Karpas-422 (cell line): ENCODE measurements at regions not wholly inside any gene's neighbourhood (a gene's known extent, or its start where the extent isn't known, plus 50 kb on each side); places are given as distances from the start of the nearest gene placed in this dataset.

Experiments
- DNase-seq: peaks from one replicate; pipeline ENCODE4 v3.0.0-alpha.2; 2015
- H2AFZ ChIP-seq: fragments of 200-600 bp; sonication (generic); 2 replicates; pipeline ENCODE4 v1.6.1; 2014; ENCODE audit warnings: antibody characterized with exemption, low read length, mixed read lengths
- H3K27ac ChIP-seq: fragments of 200-600 bp; sonication (generic); 2 replicates; pipeline ENCODE4 v1.5.1; 2014; ENCODE audit warnings: mild to moderate bottlenecking, low read length, moderate library complexity
- H3K27me3 ChIP-seq: fragments of 200-600 bp; sonication (generic); 2 replicates; pipeline ENCODE4 v1.6.1; 2014; ENCODE audit warnings: low read length, mixed read lengths
- H3K36me3 ChIP-seq: fragments of 200-600 bp; sonication (generic); 2 replicates; pipeline ENCODE4 v1.6.1; 2014; ENCODE audit warnings: low read length, mixed read lengths; ENCODE audit not compliant: insufficient read depth
- H3K4me1 ChIP-seq: fragments of 200-600 bp; sonication (generic); 2 replicates; pipeline ENCODE4 v1.6.1; 2014; ENCODE audit warnings: mild to moderate bottlenecking, low read length, mixed read lengths
- H3K4me2 ChIP-seq: fragments of 200-600 bp; sonication (generic); 2 replicates; pipeline ENCODE4 v1.6.1; 2014; ENCODE audit warnings: low read length, low read depth, mild to moderate bottlenecking; ENCODE audit not compliant: poor library complexity, severe bottlenecking
- H3K4me3 ChIP-seq: fragments of 200-600 bp; sonication (generic); 2 replicates; pipeline ENCODE4 v1.5.1; 2014; ENCODE audit warnings: mild to moderate bottlenecking, antibody characterized with exemption, low read length, mixed read lengths
- H3K79me2 ChIP-seq: fragments of 200-600 bp; sonication (generic); 2 replicates; pipeline ENCODE4 v1.6.1; 2014; ENCODE audit warnings: mild to moderate bottlenecking, low read length, mixed read lengths
- H3K9ac ChIP-seq: fragments of 200-600 bp; sonication (generic); 2 replicates; pipeline ENCODE4 v1.6.0; 2014; ENCODE audit warnings: low read length
- H3K9me2 ChIP-seq: fragments of 200-600 bp; sonication (generic), shearing (Covaris generic); replicated peaks from 2 replicates; pipeline ENCODE4 v1.6.0; 2014; ENCODE audit warnings: mild to moderate bottlenecking, low read length, moderate library complexity; ENCODE audit not compliant: insufficient read depth
- H3K9me3 ChIP-seq: fragments of 300-700, 200-600 bp; sonication (generic); 2 replicates; pipeline ENCODE4 v1.6.1; 2014; ENCODE audit warnings: low read length, mixed read lengths
- H4K20me1 ChIP-seq: fragments of 200-600 bp; sonication (generic); 2 replicates; pipeline ENCODE4 v1.6.1; 2014; ENCODE audit warnings: mild to moderate bottlenecking, antibody characterized with exemption, low read length, low read depth; ENCODE audit not compliant: insufficient read depth

DNA sequence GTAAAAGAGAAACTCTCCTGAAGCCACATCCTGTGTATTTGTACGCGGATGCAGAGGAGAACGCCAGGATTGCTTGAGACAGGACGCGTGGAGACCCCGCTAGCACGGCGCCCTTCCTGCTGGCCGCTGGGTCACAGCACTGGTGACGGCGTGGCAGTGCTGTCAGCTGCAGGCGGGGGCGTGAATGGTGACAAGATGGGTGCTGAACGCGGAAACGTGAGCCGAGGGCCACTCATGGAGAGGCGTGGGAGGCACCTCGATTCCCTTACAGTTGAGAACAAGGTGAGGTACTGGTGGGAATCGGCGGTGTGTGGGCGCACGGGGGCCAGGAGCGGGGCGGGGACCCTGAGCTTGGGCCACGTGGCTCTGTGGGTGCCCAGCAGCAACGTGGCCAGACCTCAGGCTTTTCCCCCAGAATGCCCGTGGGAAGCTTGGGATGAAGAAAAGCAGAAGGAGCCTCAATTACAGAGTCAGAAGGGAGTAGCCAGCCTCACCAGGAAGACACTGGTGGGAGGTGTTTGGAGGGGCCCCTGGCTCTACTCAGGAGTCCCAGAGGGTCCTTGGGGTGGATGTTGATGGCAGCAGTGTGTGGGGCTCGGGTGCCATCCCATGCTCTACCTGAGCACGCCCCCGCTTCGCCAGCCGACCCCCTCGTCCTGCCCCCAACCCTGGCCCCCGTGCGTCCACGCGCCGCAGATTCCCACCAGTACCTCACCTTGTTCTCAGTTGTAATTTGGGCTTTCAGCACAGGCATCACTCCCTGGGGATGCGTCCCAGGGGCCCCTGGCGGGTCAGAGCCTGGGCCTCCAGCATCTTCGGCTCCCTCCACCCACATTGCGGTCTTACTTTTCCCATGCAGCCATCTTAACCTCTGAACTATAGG is 208.4 kb upstream of the TCERG1L start:
- Histone ChIP-seq H3K9me2 (no peaks in the 10 kb centered on the region), H3K4me3 (no peak overlapping the region), H3K36me3 (no peaks in the 10 kb centered on the region), H2AFZ (no peak overlapping the region), H3K27me3 (no peaks in the 10 kb centered on the region), H3K9me3 (no peaks in the 10 kb centered on the region), H3K9ac (no peak overlapping the region), H4K20me1 (no peaks in the 10 kb centered on the region), H3K4me2 (no peak overlapping the region), H3K27ac (no peak overlapping the region), H3K79me2 (no peaks in the 10 kb centered on the region), H3K4me1 (no peaks in the 10 kb centered on the region)
- no peak for DNase-seq

DNA sequence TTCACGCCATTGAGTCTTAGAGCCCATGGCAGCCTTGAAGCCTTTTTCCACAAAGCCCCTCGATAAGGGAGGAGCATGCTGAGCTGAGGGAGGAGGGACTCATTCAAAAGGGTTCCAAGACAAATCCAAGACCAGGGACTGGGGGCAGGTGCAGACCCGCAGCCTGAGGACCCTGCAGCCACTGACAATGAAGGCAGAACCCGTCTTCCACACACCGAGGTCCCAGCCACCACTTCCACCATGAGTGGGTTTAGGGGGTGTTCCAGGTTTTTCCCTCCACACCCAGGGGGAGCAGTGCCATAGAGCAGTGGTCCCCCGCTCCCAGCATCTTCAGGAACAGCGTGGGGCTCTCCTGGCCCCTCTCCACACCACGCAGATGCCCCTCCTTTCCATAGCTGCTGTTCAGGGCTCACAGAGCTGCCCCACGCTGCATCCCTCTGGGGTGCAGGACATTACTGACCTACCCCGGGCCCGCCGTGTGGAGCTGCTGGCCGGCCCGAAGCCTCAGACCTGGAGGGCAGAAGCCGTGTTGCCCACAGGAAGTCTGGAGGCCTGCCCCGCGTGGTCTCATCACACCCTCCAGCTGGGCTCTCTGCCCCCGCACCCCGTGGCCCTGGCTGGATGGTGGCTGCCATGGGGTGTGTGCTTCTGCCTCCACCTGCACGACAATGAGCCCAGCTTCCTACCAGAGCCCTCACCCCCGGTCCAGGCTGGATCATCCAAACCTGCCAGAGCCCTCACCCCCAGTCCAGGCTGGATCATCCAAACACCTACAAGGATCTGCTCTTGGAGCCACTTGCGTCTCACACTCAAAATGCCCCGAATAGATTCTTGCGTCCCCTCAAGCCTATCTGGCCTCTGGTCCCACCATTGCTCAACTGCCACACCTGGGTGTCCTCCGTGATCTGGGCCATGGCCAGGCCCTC is 220.0 kb upstream of the TCERG1L start:
- no peak overlapping the region for H3K4me3 ChIP-seq
- no peaks in the 10 kb centered on the region for H3K79me2 ChIP-seq
- H3K27me3 ChIP-seq, result no peaks in the 10 kb centered on the region
- H3K9me2 ChIP-seq, result no peaks in the 10 kb centered on the region
- H3K9ac ChIP-seq, result no peak overlapping the region
- H3K4me1 ChIP-seq, result no peaks in the 10 kb centered on the region
- H3K36me3 ChIP-seq, result no peaks in the 10 kb centered on the region
- DNase-seq, result no peak
- H3K27ac ChIP-seq, result no peak overlapping the region
- H2AFZ ChIP-seq, result no peak overlapping the region
- H3K9me3 ChIP-seq, result no peaks in the 10 kb centered on the region
- H3K4me2 ChIP-seq, result no peak overlapping the region
- H4K20me1 ChIP-seq, result no peaks in the 10 kb centered on the region

DNA sequence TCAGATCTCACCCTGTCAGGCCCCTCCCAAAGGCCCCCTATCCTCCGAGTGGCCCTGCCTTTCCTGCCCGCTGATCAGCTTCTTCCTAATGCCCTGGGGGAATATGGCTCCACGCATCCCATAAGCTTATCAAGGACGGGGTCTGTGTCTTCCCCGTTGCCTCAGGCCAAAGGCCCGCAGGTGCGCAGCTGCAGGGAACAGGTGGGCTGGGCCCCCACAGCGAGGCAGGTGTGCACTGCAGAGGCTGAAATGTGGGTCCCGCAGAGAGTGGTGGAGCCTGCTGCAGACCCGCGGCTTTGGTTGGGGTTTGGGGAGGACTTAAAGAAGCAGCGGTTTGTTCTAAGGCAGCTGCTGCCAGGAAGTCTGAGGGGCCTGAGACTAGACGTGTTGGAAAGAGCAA is 220.8 kb upstream of the TCERG1L start:
- no peaks in the 10 kb centered on the region for H3K79me2 ChIP-seq

DNA sequence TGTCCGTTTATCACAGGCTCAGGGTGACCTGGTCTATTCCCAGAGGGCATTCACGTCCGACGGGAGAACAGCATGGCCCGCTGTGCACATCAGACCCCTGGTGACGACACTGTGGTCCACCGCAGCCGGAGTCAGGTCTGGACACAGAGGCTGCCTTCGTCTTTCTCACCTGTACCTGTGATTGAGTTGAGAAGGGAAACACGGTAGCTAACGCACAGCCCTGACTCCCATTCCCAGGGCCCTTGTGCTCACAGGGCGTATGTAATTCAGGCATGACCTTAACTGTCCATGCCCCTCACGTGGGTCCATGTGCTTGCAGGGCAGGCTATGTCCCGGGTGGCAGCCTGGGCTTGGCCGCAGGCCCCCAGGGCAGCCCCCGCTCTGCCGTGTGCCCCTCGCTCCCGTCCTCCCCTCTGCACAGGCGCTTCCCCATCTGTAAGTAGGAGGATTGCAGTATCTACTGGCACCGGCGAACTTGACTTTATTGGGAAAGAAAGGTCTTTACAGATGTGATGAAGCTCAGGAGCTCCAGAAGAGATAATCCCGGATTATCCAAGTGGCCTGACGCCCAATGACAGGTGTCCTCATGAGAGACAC is 221.3 kb upstream of the TCERG1L start:
- H3K4me1 ChIP-seq, result no peaks in the 10 kb centered on the region
- no peaks in the 10 kb centered on the region for H3K27me3 ChIP-seq
- no peak overlapping the region for H3K4me2 ChIP-seq
- no peaks in the 10 kb centered on the region for H3K36me3 ChIP-seq
- H3K9me3 ChIP-seq, result no peaks in the 10 kb centered on the region
- H3K9ac ChIP-seq, result no peak overlapping the region
- no peak overlapping the region for H2AFZ ChIP-seq
- H3K9me2 ChIP-seq, result no peaks in the 10 kb centered on the region
- no peak overlapping the region for H3K4me3 ChIP-seq
- H3K79me2 ChIP-seq, result no peaks in the 10 kb centered on the region
- no peak overlapping the region for H3K27ac ChIP-seq
- DNase-seq, result no peak
- no peaks in the 10 kb centered on the region for H4K20me1 ChIP-seq

More for the DNA sequence above, 220.8 kb upstream of the TCERG1L start:
- Histone ChIP-seq H3K4me1 (no peaks in the 10 kb centered on the region), H3K9me2 (no peaks in the 10 kb centered on the region), H3K27ac (no peak overlapping the region), H3K9ac (no peak overlapping the region), H3K27me3 (no peaks in the 10 kb centered on the region), H3K36me3 (no peaks in the 10 kb centered on the region), H3K9me3 (no peaks in the 10 kb centered on the region), H2AFZ (no peak overlapping the region), H4K20me1 (no peaks in the 10 kb centered on the region), H3K4me2 (no peak overlapping the region), H3K4me3 (no peak overlapping the region)
- DNase-seq, result no peak

DNA sequence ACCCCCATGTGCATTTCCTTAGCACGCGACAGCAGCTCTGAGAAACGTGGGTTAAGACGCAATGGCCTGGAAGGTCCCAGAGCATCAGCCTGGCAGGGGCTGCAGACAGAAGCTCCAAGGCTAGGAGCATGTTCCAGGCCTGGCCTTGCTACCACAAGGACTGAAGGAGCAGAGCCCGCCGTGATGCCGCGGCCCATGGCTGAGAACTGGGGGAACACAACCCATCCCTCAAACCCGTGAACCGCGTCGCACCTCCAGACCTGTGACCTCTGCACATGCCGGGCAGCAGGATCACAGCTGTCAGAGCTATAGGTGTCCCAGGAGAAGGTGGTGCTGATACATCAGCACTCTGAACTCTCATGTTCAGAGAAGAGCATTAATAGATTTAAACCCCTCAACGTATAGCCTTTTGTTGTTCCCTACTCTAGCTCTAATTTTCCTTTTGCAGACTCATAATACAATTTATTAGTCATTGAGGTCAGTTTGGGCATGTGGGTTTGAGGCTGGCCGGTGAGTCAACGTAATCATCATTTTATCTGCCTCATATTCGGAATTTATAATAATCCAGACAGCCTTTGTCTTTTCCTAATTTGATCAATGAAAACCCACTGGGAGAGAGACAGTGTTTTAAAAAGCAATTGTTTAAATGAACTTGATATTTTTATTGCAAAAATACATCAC is 222.5 kb upstream of the TCERG1L start:
- Histone ChIP-seq H3K36me3 (no peaks in the 10 kb centered on the region), H4K20me1 (no peaks in the 10 kb centered on the region), H3K79me2 (no peaks in the 10 kb centered on the region), H3K27me3 (no peaks in the 10 kb centered on the region), H3K9me2 (no peaks in the 10 kb centered on the region), H3K9me3 (no peaks in the 10 kb centered on the region), H3K4me3 (no peak overlapping the region), H3K4me1 (no peaks in the 10 kb centered on the region), H3K27ac (no peak overlapping the region), H3K4me2 (no peak overlapping the region), H3K9ac (no peak overlapping the region), H2AFZ (no peak overlapping the region)
- DNase-seq, result no peak

DNA sequence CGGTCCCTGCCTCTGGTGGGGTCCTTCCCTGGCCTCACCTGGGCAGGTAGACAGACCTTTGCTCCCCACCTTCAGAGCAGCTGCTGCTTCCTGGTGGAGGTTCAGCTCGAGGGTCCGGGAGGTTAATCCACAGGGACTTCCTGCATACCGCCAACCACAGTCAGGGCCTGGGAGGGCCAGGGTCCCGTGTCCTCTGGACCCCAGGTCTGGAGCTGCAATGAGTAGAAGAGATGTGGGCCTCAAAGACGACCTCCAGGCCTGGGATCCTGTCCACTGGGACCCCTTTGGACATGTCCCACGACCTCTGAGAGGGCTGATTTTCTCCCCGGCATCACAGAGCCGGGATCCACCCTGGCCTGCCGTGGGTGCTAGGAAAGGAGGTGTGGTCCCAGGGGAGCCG is 223.3 kb upstream of the TCERG1L start:
- no peak overlapping the region for H3K4me2 ChIP-seq
- no peak for DNase-seq
- no peak overlapping the region for H3K9ac ChIP-seq

DNA sequence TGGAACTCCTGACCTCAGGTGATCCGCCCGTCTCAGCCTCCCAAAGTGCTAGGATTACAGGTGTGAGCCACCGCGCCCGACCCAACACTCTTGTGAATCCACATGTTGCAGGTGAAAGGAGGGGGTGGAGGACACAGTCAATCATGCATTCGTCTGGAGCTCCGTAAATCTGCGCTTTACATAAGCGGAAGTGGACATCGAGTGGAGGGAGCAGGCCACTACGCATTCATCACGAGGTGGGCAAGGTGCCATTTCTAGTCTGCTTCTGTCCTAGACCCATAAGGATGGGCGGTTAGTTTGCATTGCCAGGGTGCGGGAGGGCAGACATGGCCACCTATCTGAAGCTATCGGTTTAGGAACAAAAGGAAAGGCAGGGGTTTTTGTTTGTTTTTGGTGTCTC is 225.2 kb upstream of the TCERG1L start:
- H3K79me2 ChIP-seq, result no peaks in the 10 kb centered on the region
- no peak overlapping the region for H3K27ac ChIP-seq
- H3K9ac ChIP-seq, result no peak overlapping the region
- no peaks in the 10 kb centered on the region for H3K4me1 ChIP-seq
- 0 out of 2 replicates have a peak, but pooled peaks cover 2% of the 10 kb centered on the region for H3K27me3 ChIP-seq
- H3K9me2 ChIP-seq, result no peaks in the 10 kb centered on the region
- H3K36me3 ChIP-seq, result no peaks in the 10 kb centered on the region
- no peaks in the 10 kb centered on the region for H4K20me1 ChIP-seq
- H2AFZ ChIP-seq, result no peak overlapping the region
- no peaks in the 10 kb centered on the region for H3K9me3 ChIP-seq
- no peak overlapping the region for H3K4me3 ChIP-seq
- no peak for DNase-seq
- H3K4me2 ChIP-seq, result no peak overlapping the region

More for the DNA sequence above, 223.3 kb upstream of the TCERG1L start:
- Histone ChIP-seq H3K79me2 (no peaks in the 10 kb centered on the region), H4K20me1 (no peaks in the 10 kb centered on the region), H3K4me3 (no peak overlapping the region), H3K36me3 (no peaks in the 10 kb centered on the region), H3K9me3 (no peaks in the 10 kb centered on the region), H3K4me1 (no peaks in the 10 kb centered on the region), H3K27ac (no peak overlapping the region), H2AFZ (no peak overlapping the region), H3K27me3 (no peaks in the 10 kb centered on the region), H3K9me2 (no peaks in the 10 kb centered on the region)
